ENCODE measurements at regions not wholly inside any gene's neighbourhood (a gene's known extent, or its start where the extent isn't known, plus 50 kb on each side); places are given as distances from the start of the nearest gene placed in this dataset.

DNA sequence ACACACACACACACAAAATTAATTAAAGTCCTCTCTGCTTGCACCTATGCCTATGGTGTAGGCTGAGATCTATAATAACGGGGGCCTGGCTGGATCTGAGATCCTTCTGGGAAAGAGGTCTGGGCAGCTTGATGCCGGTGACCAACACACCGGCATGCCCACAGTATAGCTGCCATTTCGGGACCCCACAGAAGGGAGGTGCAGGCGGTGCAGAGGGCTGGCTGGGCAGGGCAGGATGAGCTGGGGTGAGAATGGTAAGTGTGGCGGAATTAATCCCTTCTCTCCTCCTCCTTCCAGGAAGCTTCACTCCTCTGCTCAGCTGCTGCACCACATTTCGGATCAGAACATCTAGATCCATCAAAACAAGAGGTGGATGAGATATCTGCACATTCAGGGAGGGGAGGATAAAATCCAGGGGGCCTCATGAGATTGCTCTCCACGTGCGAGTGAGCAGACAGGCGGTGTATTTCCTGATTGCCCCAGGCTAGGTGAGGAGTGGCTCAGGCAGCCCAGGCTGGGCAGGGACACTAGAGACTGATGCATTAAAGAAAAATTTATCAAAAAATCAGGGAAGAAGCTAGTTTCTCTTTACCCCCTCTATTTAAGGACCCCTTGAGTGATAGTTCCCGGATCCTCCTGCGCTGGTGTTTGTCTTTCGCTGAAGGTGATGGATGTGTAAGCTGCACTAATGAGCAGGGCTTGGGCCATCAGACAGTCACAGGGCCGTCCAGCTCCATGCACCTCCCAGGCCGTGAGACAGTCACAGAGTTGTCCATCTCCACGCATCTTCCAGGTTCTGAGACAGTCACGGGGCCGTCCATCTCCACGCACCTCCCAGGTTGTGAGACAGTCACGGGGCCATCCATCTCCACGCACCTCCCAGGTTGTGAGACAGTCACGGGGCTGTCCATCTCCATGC, 449.9 kb downstream of the PTPRU start:
- H3K36me3 Mint-ChIP-seq (ENCODE audit: insufficient read depth, unreplicated experiment): peaks cover 5% of the 10 kb centered on the region
- intact Hi-C loops (cut with micrococcal nuclease; ENCODE audit: unreplicated experiment): no loop called here
- TF ChIP-seq, protein P1, sequence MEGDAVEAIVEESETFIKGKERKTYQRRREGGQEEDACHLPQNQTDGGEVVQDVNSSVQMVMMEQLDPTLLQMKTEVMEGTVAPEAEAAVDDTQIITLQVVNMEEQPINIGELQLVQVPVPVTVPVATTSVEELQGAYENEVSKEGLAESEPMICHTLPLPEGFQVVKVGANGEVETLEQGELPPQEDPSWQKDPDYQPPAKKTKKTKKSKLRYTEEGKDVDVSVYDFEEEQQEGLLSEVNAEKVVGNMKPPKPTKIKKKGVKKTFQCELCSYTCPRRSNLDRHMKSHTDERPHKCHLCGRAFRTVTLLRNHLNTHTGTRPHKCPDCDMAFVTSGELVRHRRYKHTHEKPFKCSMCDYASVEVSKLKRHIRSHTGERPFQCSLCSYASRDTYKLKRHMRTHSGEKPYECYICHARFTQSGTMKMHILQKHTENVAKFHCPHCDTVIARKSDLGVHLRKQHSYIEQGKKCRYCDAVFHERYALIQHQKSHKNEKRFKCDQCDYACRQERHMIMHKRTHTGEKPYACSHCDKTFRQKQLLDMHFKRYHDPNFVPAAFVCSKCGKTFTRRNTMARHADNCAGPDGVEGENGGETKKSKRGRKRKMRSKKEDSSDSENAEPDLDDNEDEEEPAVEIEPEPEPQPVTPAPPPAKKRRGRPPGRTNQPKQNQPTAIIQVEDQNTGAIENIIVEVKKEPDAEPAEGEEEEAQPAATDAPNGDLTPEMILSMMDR (IDR thresholded peaks at IDR 0.05; ENCODE audit: insufficient read depth in 1 of 2, low read depth in 1 of 2, low read length in 1 of 2, severe bottlenecking in 1 of 2, unreplicated experiment in 1 of 2): no peak
- Histone ChIP-seq H3K36me3 (ENCODE audit: control insufficient read depth, insufficient read depth, low read length) (no peaks in the 10 kb centered on the region), H3K9me3 (no peaks in the 10 kb centered on the region), H3K4me1 (no peaks in the 10 kb centered on the region), H3K27me3 (replicated peaks; ENCODE audit: control insufficient read depth, insufficient read depth, low read length) (no peaks in the 10 kb centered on the region), H3K4me3 (ENCODE audit: low read depth, low read length) (no peak overlapping the region)
- no peak overlapping the region for H3K27ac Mint-ChIP-seq (ENCODE audit: unreplicated experiment)
- ChIA-PET POLR2A (no interaction called here), CTCF (no interaction called here)
- no peaks in the 10 kb centered on the region for H3K4me1 Mint-ChIP-seq (ENCODE audit: low read depth, unreplicated experiment)
- no peak for DNase-seq
- H3K27me3 Mint-ChIP-seq (ENCODE audit: insufficient read depth, unreplicated experiment): peaks cover 17% of the 10 kb centered on the region
- no peaks in the 10 kb centered on the region for H3K9me3 Mint-ChIP-seq (ENCODE audit: unreplicated experiment)
- no peak overlapping the region for H3K4me3 Mint-ChIP-seq (ENCODE audit: unreplicated experiment)
- BruUV-seq (replicated peaks): no TSS peak

- BruUV-seq (replicated peaks): no TSS peak
- Histone ChIP-seq H3K27me3 (replicated peaks; ENCODE audit: control insufficient read depth, insufficient read depth, low read length) (no peaks in the 10 kb centered on the region), H3K4me3 (ENCODE audit: low read depth, low read length) (no peak overlapping the region), H3K4me1 (no peaks in the 10 kb centered on the region), H3K36me3 (ENCODE audit: control insufficient read depth, insufficient read depth, low read length) (no peaks in the 10 kb centered on the region), H3K9me3 (no peaks in the 10 kb centered on the region)
- Mint-ChIP-seq H3K36me3 (ENCODE audit: insufficient read depth, unreplicated experiment) (no peaks in the 10 kb centered on the region), H3K27ac (ENCODE audit: unreplicated experiment) (no peak overlapping the region), H3K27me3 (ENCODE audit: insufficient read depth, unreplicated experiment) (peaks cover 11% of the 10 kb centered on the region), H3K9me3 (ENCODE audit: unreplicated experiment) (no peaks in the 10 kb centered on the region), H3K4me3 (ENCODE audit: unreplicated experiment) (no peak overlapping the region), H3K4me1 (ENCODE audit: low read depth, unreplicated experiment) (no peaks in the 10 kb centered on the region)
- intact Hi-C loops (cut with micrococcal nuclease; ENCODE audit: unreplicated experiment): no loop called here
- POLR2A ChIA-PET: no interaction called here
- TF ChIP-seq, protein P1 (IDR thresholded peaks at IDR 0.05; ENCODE audit: insufficient read depth in 1 of 2, low read depth in 1 of 2, low read length in 1 of 2, severe bottlenecking in 1 of 2, unreplicated experiment in 1 of 2): no peak
- CTCF ChIA-PET: no interaction called here
- no peak for DNase-seq
These were observed 449.1 kb downstream of the PTPRU start for GRCh38 chr1:29685387-29685786.

DNA sequence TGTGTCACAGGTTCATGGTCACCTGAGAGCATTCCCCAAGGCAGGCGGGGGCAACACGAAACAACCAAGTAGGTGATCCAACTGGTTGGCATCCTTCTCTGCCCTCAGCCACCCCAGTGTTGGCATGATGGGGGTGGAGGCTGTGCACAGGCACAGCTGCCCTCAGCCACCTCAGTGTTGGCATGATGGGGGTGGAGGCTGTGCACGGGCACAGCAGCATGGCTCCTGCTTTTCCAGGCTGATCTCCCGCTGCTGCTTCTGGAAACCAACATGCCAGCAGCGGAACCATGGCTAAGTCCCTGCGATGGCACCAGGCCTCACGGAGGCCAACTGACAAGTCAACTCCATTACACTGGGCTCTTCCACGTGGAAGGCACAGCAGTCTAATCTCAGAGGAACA, 447.8 kb downstream of the PTPRU start:
- no peaks in the 10 kb centered on the region for H3K4me1 Mint-ChIP-seq (ENCODE audit: low read depth, unreplicated experiment)
- no peak overlapping the region for H3K27ac Mint-ChIP-seq (ENCODE audit: unreplicated experiment)
- H3K4me3 ChIP-seq (ENCODE audit: low read depth, low read length): no peak overlapping the region
- TF ChIP-seq, protein P1 (IDR thresholded peaks at IDR 0.05; ENCODE audit: insufficient read depth in 1 of 2, low read depth in 1 of 2, low read length in 1 of 2, severe bottlenecking in 1 of 2, unreplicated experiment in 1 of 2): no peak
- H3K4me3 Mint-ChIP-seq (ENCODE audit: unreplicated experiment): no peak overlapping the region
- ChIA-PET POLR2A (no interaction called here), CTCF (no interaction called here)
- no peak for DNase-seq
- no peaks in the 10 kb centered on the region for H3K9me3 ChIP-seq
- no peaks in the 10 kb centered on the region for H3K36me3 ChIP-seq (ENCODE audit: control insufficient read depth, insufficient read depth, low read length)
- intact Hi-C loops (cut with micrococcal nuclease; ENCODE audit: unreplicated experiment): no loop called here
- H3K36me3 Mint-ChIP-seq (ENCODE audit: insufficient read depth, unreplicated experiment): no peaks in the 10 kb centered on the region
- BruUV-seq (replicated peaks): no TSS peak
- H3K4me1 ChIP-seq: no peaks in the 10 kb centered on the region
- H3K27me3 ChIP-seq (replicated peaks; ENCODE audit: control insufficient read depth, insufficient read depth, low read length): no peaks in the 10 kb centered on the region
- H3K27me3 Mint-ChIP-seq (ENCODE audit: insufficient read depth, unreplicated experiment): peaks cover 14% of the 10 kb centered on the region
- H3K9me3 Mint-ChIP-seq (ENCODE audit: unreplicated experiment): no peaks in the 10 kb centered on the region
